ENCODE measurements at regions not wholly inside any gene's neighbourhood (a gene's known extent, or its start where the extent isn't known, plus 50 kb on each side); places are given as distances from the start of the nearest gene placed in this dataset.

GRCh38 chr9:108419379-108419778 lies 436.4 kb downstream of the ACTL7B start:
- TF ChIP-seq CTCF (IDR thresholded peaks at IDR 0.05; ENCODE audit: low read length) (no peak), EZH2 (IDR thresholded peaks at IDR 0.05; ENCODE audit: borderline replicate concordance, low read length) (no peak)

Measured in OCI-LY1 (cell line).